ENCODE measurements at regions not wholly inside any gene's neighbourhood (a gene's known extent, or its start where the extent isn't known, plus 50 kb on each side); places are given as distances from the start of the nearest gene placed in this dataset.

- Histone ChIP-seq H3K9me3 (ENCODE audit: low read depth, low read length) (peaks cover 7% of the 10 kb centered on the region), H3K36me3 (ENCODE audit: insufficient read depth, low read length) (no peaks in the 10 kb centered on the region), H4K20me1 (ENCODE audit: insufficient read depth, low read length) (no peaks in the 10 kb centered on the region), H2AFZ (ENCODE audit: low read length) (no peak overlapping the region), H3K27ac (ENCODE audit: low read depth, low read length) (no peak overlapping the region), H3K4me1 (ENCODE audit: insufficient read depth, low read length) (no peaks in the 10 kb centered on the region), H3K4me2 (ENCODE audit: insufficient read depth, low read length) (no peak overlapping the region), H3K79me2 (ENCODE audit: insufficient read depth, low read length) (no peaks in the 10 kb centered on the region), H3K27me3 (ENCODE audit: insufficient read depth, low read length) (no peaks in the 10 kb centered on the region), H3K4me3 (ENCODE audit: insufficient read depth, low read length) (no peak overlapping the region)
- DNase-seq (ENCODE audit: insufficient read length, low spot score, missing footprints): no peak
- no peak for TF ChIP-seq CTCF (IDR thresholded peaks at IDR 0.05; ENCODE audit: extremely low read depth, low read depth, low read length)
Observed at GRCh38 chr3:4019501-4019900, 220.3 kb downstream of the LRRN1 start.

GRCh38 chr3:4021162-4021561 lies 221.9 kb downstream of the LRRN1 start:
- Histone ChIP-seq H3K79me2 (ENCODE audit: insufficient read depth, low read length) (no peaks in the 10 kb centered on the region), H3K9me3 (ENCODE audit: low read depth, low read length) (peaks cover 7% of the 10 kb centered on the region), H3K4me1 (ENCODE audit: insufficient read depth, low read length) (no peaks in the 10 kb centered on the region), H3K4me3 (ENCODE audit: insufficient read depth, low read length) (no peak overlapping the region), H3K36me3 (ENCODE audit: insufficient read depth, low read length) (no peaks in the 10 kb centered on the region), H2AFZ (ENCODE audit: low read length) (no peak overlapping the region), H3K27me3 (ENCODE audit: insufficient read depth, low read length) (no peaks in the 10 kb centered on the region), H3K4me2 (ENCODE audit: insufficient read depth, low read length) (no peak overlapping the region), H3K27ac (ENCODE audit: low read depth, low read length) (no peak overlapping the region), H4K20me1 (ENCODE audit: insufficient read depth, low read length) (no peaks in the 10 kb centered on the region)
- DNase-seq (ENCODE audit: insufficient read length, low spot score, missing footprints): no peak
- no peak for TF ChIP-seq CTCF (IDR thresholded peaks at IDR 0.05; ENCODE audit: extremely low read depth, low read depth, low read length)

GRCh38 chr3:4029135-4029534 lies 229.9 kb downstream of the LRRN1 start:
- no peak for TF ChIP-seq CTCF (IDR thresholded peaks at IDR 0.05; ENCODE audit: extremely low read depth, low read depth, low read length)
- no peak for DNase-seq (ENCODE audit: insufficient read length, low spot score, missing footprints)
- H3K27ac ChIP-seq (ENCODE audit: low read depth, low read length): no peak overlapping the region
- H3K4me3 ChIP-seq (ENCODE audit: insufficient read depth, low read length): no peak overlapping the region
- H3K36me3 ChIP-seq (ENCODE audit: insufficient read depth, low read length): no peaks in the 10 kb centered on the region
- H3K9me3 ChIP-seq (ENCODE audit: low read depth, low read length): no peaks in the 10 kb centered on the region
- H2AFZ ChIP-seq (ENCODE audit: low read length): no peak overlapping the region
- H3K4me2 ChIP-seq (ENCODE audit: insufficient read depth, low read length): no peak overlapping the region
- H3K79me2 ChIP-seq (ENCODE audit: insufficient read depth, low read length): no peaks in the 10 kb centered on the region
- H3K27me3 ChIP-seq (ENCODE audit: insufficient read depth, low read length): no peaks in the 10 kb centered on the region
- H3K4me1 ChIP-seq (ENCODE audit: insufficient read depth, low read length): no peaks in the 10 kb centered on the region
- H4K20me1 ChIP-seq (ENCODE audit: insufficient read depth, low read length): no peaks in the 10 kb centered on the region

DNA sequence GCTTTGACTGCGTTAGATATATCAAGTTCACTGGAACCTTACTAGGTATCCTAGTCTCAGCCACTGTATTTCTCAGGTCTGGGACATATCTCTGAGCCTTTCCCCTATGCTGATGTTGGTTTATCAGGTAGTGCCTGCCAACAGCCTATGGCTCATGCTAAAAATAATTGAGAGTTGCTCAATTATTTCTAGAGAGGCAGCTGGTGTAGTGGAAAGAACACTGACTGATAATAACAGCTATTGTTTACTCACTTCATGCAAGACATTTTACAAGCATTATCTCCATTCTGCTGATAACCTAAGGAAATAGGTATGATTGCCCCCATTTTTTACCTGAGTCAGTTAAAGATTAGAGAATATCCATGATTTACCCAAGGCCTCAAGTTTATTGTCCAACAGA lies 231.4 kb downstream of the LRRN1 start:
- no peak for DNase-seq (ENCODE audit: insufficient read length, low spot score, missing footprints)
- no peak for TF ChIP-seq CTCF (IDR thresholded peaks at IDR 0.05; ENCODE audit: extremely low read depth, low read depth, low read length)
- H2AFZ ChIP-seq (ENCODE audit: low read length): no peak overlapping the region
- H4K20me1 ChIP-seq (ENCODE audit: insufficient read depth, low read length): no peaks in the 10 kb centered on the region
- H3K4me1 ChIP-seq (ENCODE audit: insufficient read depth, low read length): no peaks in the 10 kb centered on the region
- no peaks in the 10 kb centered on the region for H3K79me2 ChIP-seq (ENCODE audit: insufficient read depth, low read length)
- no peak overlapping the region for H3K4me3 ChIP-seq (ENCODE audit: insufficient read depth, low read length)
- H3K27ac ChIP-seq (ENCODE audit: low read depth, low read length): no peak overlapping the region
- H3K9me3 ChIP-seq (ENCODE audit: low read depth, low read length): no peaks in the 10 kb centered on the region
- no peak overlapping the region for H3K4me2 ChIP-seq (ENCODE audit: insufficient read depth, low read length)
- H3K27me3 ChIP-seq (ENCODE audit: insufficient read depth, low read length): no peaks in the 10 kb centered on the region
- no peaks in the 10 kb centered on the region for H3K36me3 ChIP-seq (ENCODE audit: insufficient read depth, low read length)
